ENCODE measurements at regions not wholly inside any gene's neighbourhood (a gene's known extent, or its start where the extent isn't known, plus 50 kb on each side); places are given as distances from the start of the nearest gene placed in this dataset.
A peak's percentile ranks its signal among the peaks of the same experiment; 100 is the strongest.

DNA sequence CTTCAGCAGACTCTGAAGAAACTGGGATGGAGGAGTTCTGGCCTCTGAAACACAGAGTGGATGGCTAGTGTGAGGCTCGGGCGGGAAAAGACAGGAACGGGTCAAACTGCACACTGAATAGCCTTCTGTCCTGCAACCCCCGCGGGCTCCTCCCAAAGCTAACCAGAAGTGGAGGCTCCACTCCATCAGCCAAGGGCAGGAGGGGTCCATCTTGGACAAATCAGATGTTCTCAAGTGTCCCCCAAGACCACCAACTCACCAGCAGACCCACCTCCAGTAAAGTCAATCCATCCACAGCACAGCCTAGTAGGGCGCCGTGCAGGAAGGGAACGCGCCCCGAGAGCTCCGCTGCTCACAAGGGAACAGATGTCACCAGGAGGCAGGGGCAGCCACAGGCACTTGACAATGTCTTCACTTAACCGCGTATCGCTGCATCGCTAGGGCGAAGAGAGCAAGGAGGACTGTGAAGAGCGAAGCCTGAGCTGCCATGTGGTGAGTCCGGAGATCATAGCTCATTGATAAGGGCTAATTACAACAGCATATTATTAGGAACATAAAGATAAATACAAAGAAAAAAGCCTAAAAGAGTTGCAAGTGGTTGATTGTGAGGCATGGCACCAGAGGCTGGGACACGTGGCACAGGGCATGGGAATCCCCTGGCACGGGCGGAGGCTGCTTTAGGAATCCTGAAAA, 494.6 kb upstream of the MYT1L start:
- TF ChIP-seq, protein P1, sequence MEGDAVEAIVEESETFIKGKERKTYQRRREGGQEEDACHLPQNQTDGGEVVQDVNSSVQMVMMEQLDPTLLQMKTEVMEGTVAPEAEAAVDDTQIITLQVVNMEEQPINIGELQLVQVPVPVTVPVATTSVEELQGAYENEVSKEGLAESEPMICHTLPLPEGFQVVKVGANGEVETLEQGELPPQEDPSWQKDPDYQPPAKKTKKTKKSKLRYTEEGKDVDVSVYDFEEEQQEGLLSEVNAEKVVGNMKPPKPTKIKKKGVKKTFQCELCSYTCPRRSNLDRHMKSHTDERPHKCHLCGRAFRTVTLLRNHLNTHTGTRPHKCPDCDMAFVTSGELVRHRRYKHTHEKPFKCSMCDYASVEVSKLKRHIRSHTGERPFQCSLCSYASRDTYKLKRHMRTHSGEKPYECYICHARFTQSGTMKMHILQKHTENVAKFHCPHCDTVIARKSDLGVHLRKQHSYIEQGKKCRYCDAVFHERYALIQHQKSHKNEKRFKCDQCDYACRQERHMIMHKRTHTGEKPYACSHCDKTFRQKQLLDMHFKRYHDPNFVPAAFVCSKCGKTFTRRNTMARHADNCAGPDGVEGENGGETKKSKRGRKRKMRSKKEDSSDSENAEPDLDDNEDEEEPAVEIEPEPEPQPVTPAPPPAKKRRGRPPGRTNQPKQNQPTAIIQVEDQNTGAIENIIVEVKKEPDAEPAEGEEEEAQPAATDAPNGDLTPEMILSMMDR (IDR thresholded peaks at IDR 0.05; ENCODE audit: insufficient read depth, low read length), result no peak
- DNase-seq (ENCODE audit: low read depth), result no peak
- no peak overlapping the region for H3K4me3 ChIP-seq (ENCODE audit: low read depth, low read length)

DNA sequence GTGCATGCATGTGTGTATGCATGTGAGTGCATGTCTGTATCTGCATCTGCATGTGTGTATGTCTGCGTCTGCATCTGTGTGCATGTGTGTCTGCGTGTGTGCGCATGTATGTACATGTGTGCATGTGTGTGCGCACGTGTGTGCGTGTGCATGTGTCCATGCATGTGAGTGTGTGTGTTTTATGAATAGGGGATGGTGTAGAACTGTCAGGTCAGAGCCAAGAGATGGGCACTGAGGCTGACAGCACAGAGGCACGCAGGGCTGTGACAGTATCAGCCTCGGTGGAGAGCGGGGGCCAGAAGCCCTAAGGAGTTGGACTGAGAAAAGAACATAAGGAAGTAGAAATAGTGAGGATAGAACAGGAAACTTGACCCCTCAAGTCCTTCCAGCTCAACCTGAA, 494.0 kb upstream of the MYT1L start:
- no peak overlapping the region for H3K4me3 ChIP-seq (ENCODE audit: low read depth, low read length)
- no peak for DNase-seq (ENCODE audit: low read depth)
- TF ChIP-seq, protein P1 (IDR thresholded peaks at IDR 0.05; ENCODE audit: insufficient read depth, low read length), result no peak

DNA sequence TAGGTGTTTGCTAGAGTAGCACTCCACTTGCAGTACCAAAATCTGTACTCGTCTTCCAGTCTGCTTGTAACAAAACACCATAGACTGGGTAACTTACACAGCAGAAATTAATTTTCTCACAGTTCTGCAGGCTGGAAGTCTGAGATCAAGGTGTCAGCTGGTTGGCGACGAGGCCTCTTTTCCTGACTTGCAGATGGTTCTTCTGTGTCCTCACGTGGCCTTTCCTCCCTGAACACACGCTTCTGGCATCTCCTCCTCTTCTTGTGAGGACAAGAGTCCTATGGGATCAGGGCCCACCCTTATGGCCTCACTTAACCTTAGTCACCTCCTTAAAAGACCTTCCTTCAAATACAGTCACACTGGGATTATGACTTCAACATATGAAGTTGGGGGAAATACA, 493.5 kb upstream of the MYT1L start:
- H3K4me3 ChIP-seq (ENCODE audit: low read depth, low read length), result no peak overlapping the region
- TF ChIP-seq, protein P1 (IDR thresholded peaks at IDR 0.05; ENCODE audit: insufficient read depth, low read length), result no peak
- no peak for DNase-seq (ENCODE audit: low read depth)

GRCh38 chr2:2823061-2823753, 492.1 kb upstream of the MYT1L start:
- peak; percentile 0 for DNase-seq (ENCODE audit: low read depth)
- no peak overlapping the region for H3K4me3 ChIP-seq (ENCODE audit: low read depth, low read length)
- TF ChIP-seq, protein P1 (IDR thresholded peaks at IDR 0.05; ENCODE audit: insufficient read depth, low read length), result no peak

DNA sequence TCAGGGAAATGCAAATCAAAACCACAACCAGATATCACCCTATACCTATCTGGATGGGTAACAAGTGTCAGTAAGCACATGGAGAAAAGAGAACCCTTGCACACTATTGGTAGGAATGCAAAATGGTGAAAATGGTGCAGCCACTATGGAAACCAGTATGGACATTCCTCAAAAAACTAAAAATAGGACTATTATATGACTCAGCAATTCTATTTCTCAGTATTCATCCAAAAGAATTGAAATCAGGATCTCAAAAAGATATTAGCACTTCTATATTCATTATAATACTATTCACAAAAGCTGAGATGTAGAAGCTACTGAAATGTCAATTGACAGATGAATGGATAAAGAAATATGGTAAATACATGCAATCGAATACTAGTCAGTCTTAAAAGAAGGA, 491.1 kb upstream of the MYT1L start:
- H3K4me3 ChIP-seq (ENCODE audit: low read depth, low read length), result no peak overlapping the region
- TF ChIP-seq, protein P1 (IDR thresholded peaks at IDR 0.05; ENCODE audit: insufficient read depth, low read length), result no peak
- DNase-seq (ENCODE audit: low read depth), result no peak

- DNase-seq (ENCODE audit: low read depth), result no peak
- H3K4me3 ChIP-seq (ENCODE audit: low read depth, low read length), result no peak overlapping the region
- TF ChIP-seq, protein P1 (IDR thresholded peaks at IDR 0.05; ENCODE audit: insufficient read depth, low read length), result no peak
Observed at GRCh38 chr2:2812648-2813047, 481.6 kb upstream of the MYT1L start.

Measured in fibroblast of the aortic adventitia (primary cell).